Neural cell (in vitro differentiated cells): ENCODE measurements at regions not wholly inside any gene's neighbourhood (a gene's known extent, or its start where the extent isn't known, plus 50 kb on each side); places are given as distances from the start of the nearest gene placed in this dataset.

Experiments
- EP300 ChIP-seq: fragments of 450-650 bp; conservative IDR thresholded peaks from 2 replicates; pipeline ENCODE4 v1.6.1; 2014; ENCODE audit warnings: antibody characterized with exemption, mild to moderate bottlenecking, moderate library complexity; ENCODE audit not compliant: poor library complexity, severe bottlenecking
- POLR2AphosphoS5 ChIP-seq: IDR thresholded peaks from 2 replicates; pipeline ENCODE4 v1.6.1; 2012
- RAD21 ChIP-seq: fragments of 450-650 bp; conservative IDR thresholded peaks from 2 replicates; pipeline ENCODE4 v1.6.1; 2014; ENCODE audit warnings: antibody characterized with exemption, mild to moderate bottlenecking, moderate library complexity
- TF ChIP-seq, protein P1 (sequence below): fragments of 450-650 bp; IDR thresholded peaks from 2 replicates; pipeline ENCODE4 v1.5.1; 2014; ENCODE audit warnings: antibody characterized with exemption, mild to moderate bottlenecking, moderate library complexity; ENCODE audit not compliant: poor library complexity, severe bottlenecking
- TF ChIP-seq, protein P2 (sequence below): IDR thresholded peaks from 2 replicates; pipeline ENCODE4 v1.6.1; 2012; ENCODE audit warnings: borderline replicate concordance

DNA sequence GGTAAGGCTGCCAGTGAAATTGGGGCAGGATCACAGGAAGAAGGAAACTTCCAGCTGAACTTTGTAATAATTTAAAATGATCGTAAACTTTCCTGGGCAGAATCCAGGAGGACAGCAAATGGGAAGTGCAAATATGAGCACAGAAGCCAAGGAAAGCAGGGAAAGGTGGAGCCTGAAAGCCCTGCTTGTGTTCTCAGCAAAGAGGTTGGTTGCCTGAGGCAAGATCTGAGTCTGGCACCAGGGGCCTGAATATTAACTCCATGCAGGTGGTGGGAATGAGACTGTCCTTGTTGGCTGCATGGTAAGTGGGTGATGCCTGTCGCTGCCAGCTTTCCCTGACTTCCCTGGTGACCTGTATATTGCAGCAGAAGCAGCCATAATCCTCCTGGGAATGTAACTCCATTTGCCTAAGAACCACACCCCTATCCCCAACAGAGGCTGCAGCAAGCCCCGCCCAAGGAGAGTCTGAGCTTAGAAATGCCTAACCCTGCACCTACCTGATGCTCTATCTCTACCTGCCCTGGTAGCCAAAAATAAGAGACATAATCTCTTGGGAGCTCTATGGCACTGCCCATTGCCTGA lies 132.0 kb upstream of the HDX start:
- TF ChIP-seq, protein P1, sequence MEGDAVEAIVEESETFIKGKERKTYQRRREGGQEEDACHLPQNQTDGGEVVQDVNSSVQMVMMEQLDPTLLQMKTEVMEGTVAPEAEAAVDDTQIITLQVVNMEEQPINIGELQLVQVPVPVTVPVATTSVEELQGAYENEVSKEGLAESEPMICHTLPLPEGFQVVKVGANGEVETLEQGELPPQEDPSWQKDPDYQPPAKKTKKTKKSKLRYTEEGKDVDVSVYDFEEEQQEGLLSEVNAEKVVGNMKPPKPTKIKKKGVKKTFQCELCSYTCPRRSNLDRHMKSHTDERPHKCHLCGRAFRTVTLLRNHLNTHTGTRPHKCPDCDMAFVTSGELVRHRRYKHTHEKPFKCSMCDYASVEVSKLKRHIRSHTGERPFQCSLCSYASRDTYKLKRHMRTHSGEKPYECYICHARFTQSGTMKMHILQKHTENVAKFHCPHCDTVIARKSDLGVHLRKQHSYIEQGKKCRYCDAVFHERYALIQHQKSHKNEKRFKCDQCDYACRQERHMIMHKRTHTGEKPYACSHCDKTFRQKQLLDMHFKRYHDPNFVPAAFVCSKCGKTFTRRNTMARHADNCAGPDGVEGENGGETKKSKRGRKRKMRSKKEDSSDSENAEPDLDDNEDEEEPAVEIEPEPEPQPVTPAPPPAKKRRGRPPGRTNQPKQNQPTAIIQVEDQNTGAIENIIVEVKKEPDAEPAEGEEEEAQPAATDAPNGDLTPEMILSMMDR, result no peak
- TF ChIP-seq POLR2AphosphoS5 (no peak), RAD21 (no peak), EP300 (no peak)
- TF ChIP-seq, protein P2, sequence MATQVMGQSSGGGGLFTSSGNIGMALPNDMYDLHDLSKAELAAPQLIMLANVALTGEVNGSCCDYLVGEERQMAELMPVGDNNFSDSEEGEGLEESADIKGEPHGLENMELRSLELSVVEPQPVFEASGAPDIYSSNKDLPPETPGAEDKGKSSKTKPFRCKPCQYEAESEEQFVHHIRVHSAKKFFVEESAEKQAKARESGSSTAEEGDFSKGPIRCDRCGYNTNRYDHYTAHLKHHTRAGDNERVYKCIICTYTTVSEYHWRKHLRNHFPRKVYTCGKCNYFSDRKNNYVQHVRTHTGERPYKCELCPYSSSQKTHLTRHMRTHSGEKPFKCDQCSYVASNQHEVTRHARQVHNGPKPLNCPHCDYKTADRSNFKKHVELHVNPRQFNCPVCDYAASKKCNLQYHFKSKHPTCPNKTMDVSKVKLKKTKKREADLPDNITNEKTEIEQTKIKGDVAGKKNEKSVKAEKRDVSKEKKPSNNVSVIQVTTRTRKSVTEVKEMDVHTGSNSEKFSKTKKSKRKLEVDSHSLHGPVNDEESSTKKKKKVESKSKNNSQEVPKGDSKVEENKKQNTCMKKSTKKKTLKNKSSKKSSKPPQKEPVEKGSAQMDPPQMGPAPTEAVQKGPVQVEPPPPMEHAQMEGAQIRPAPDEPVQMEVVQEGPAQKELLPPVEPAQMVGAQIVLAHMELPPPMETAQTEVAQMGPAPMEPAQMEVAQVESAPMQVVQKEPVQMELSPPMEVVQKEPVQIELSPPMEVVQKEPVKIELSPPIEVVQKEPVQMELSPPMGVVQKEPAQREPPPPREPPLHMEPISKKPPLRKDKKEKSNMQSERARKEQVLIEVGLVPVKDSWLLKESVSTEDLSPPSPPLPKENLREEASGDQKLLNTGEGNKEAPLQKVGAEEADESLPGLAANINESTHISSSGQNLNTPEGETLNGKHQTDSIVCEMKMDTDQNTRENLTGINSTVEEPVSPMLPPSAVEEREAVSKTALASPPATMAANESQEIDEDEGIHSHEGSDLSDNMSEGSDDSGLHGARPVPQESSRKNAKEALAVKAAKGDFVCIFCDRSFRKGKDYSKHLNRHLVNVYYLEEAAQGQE, result no peak
